ENCODE measurements at regions not wholly inside any gene's neighbourhood (a gene's known extent, or its start where the extent isn't known, plus 50 kb on each side); places are given as distances from the start of the nearest gene placed in this dataset.
"Not testable (repeated sequence)": the region's sequence is repeated elsewhere in the genome, so short reads cannot be mapped to it uniquely, and the experiment has no call there.

GRCh38 chr9:67369664-67370063, 377.3 kb upstream of the SPATA31A3 start:
- TF ChIP-seq CTCF (IDR thresholded peaks at IDR 0.05); POLR2A (IDR thresholded peaks at IDR 0.05; ENCODE audit: low read length); CHD4 (IDR thresholded peaks at IDR 0.05; ENCODE audit: borderline replicate concordance); ZNF302 (CRISPR knock-in tag; IDR thresholded peaks at IDR 0.05); RAD21 (conservative IDR thresholded peaks at IDR 0.05 in 1 of 2, IDR thresholded peaks at IDR 0.05 in 1 of 2): not testable (repeated sequence)
